K562 (cell line): ENCODE measurements at regions not wholly inside any gene's neighbourhood (a gene's known extent, or its start where the extent isn't known, plus 50 kb on each side); places are given as distances from the start of the nearest gene placed in this dataset.

ENCODE experiments used
- ATAC-seq: fragments of 200-7000 bp; cut with Tn5 transposase; 3 replicates; pipeline ENCODE4 v1.9.1; 2020; ENCODE audit warnings: moderate library complexity
- BruUV-seq: library from RNA; stranded (reverse); fragments of 400-500 nt; replicated peaks from 2 replicates; lab custom pipeline; 2021; lab: Mats Ljungman, UMichigan
- CTCF ChIA-PET: fragments of 300-600 bp; formaldehyde crosslinking; extraction: SDS; loops from one replicate; lab custom pipeline; 2021; ENCODE audit warnings: low intra/inter-chr PET ratio; lab: Yijun Ruan, JAX
- POLR2A ChIA-PET: fragments of 300-600, 350-650 bp; sonication (Branson Sonifier 250); formaldehyde crosslinking; extraction: SDS; loops from one replicate; lab custom pipeline; 2021; ENCODE audit warnings: antibody characterized with exemption, inconsistent platforms; lab: Yijun Ruan, JAX
- DNase-seq, 4 experiments: peaks; one replicate each; pipeline versions ENCODE4 v3.0.0 to v3.0.0-alpha.2; 2011 to 2018; ENCODE audit warnings: low spot score in 3 of 4, mixed read lengths in 3 of 4; ENCODE audit errors: extremely low read depth in 1 of 4
- FAIRE-seq: peaks from 2 replicates; lab custom pipeline; 2011; peaks lifted over from hg19 to GRCh38; lab: Jason Lieb, UNC
- H2AFZ ChIP-seq: 2 replicates; pipeline ENCODE4 v1.6.0; 2011; ENCODE audit warnings: low read depth, low read length, control low read depth, inconsistent platforms
- H3K27ac ChIP-seq: fragments of 200-600 bp; 3 replicates; pipeline ENCODE4 v1.8.0; 2011; ENCODE audit warnings: low read depth, mild to moderate bottlenecking, control low read depth, inconsistent platforms, low read length, moderate library complexity, mixed read lengths; ENCODE audit errors: extremely low read depth
- H3K27me3 ChIP-seq, 2 experiments: fragments of 300-600 bp in 1 of 2; 2 replicates in 1 of 2; 3 replicates in 1 of 2; pipeline versions ENCODE4 v1.6.0 to v1.8.0; 2011; ENCODE audit warnings: inconsistent platforms in 2 of 2, low read length in 2 of 2, mild to moderate bottlenecking in 1 of 2, mixed read lengths in 1 of 2, moderate library complexity in 1 of 2; ENCODE audit not compliant: control insufficient read depth in 2 of 2, insufficient read depth in 2 of 2
- H3K36me3 ChIP-seq: fragments of 300-600 bp; 3 replicates; pipeline ENCODE4 v1.8.0; 2011; ENCODE audit warnings: mild to moderate bottlenecking, low read length, inconsistent platforms; ENCODE audit not compliant: control insufficient read depth, insufficient read depth
- H3K4me1 ChIP-seq, 2 experiments: fragments of 200-600 bp in 1 of 2; replicated peaks in 1 of 2; 2 replicates in 1 of 2; 3 replicates in 1 of 2; pipeline versions ENCODE4 v1.5.1 to v1.8.0; 2011; ENCODE audit warnings: inconsistent platforms in 2 of 2, low read length in 2 of 2, mild to moderate bottlenecking in 1 of 2, mixed read lengths in 1 of 2, moderate library complexity in 1 of 2; ENCODE audit not compliant: control insufficient read depth in 2 of 2, insufficient read depth in 2 of 2
- H3K4me2 ChIP-seq: 2 replicates; pipeline ENCODE4 v1.6.1; 2011; ENCODE audit warnings: low read length, control low read depth, inconsistent platforms, mixed read lengths; ENCODE audit not compliant: insufficient read depth
- H3K4me3 ChIP-seq: fragments of 200-600 bp; sonication (generic), shearing (Covaris generic); 2 replicates; pipeline ENCODE4 v1.5.1; 2016; ENCODE audit warnings: control low read depth, inconsistent platforms
- H3K79me2 ChIP-seq: fragments of 200-600 bp; 3 replicates; pipeline ENCODE4 v1.8.0; 2011; ENCODE audit warnings: low read length, inconsistent platforms; ENCODE audit not compliant: control insufficient read depth, insufficient read depth
- H3K9ac ChIP-seq, 2 experiments: 2 replicates each; pipeline versions ENCODE4 v1.6.0 to v1.6.1; 2011; ENCODE audit warnings: low read depth in 2 of 2, low read length in 2 of 2, control low read depth in 1 of 2, inconsistent platforms in 1 of 2, mild to moderate bottlenecking in 1 of 2, mixed read lengths in 1 of 2; ENCODE audit not compliant: insufficient read depth in 1 of 2
- H3K9me1 ChIP-seq: one replicate; pipeline ENCODE4 v1.6.0; 2011; ENCODE audit warnings: inconsistent platforms, mild to moderate bottlenecking, low read length, moderate library complexity; ENCODE audit not compliant: control insufficient read depth, insufficient read depth
- H3K9me3 ChIP-seq: replicated peaks from 2 replicates; pipeline ENCODE4 v1.5.1; 2011; ENCODE audit warnings: low read depth, low read length, inconsistent platforms; ENCODE audit not compliant: control insufficient read depth, insufficient read depth
- H4K20me1 ChIP-seq: replicated peaks from 2 replicates; pipeline ENCODE4 v1.6.1; 2011; ENCODE audit warnings: low read length, inconsistent platforms, mixed read lengths; ENCODE audit not compliant: control insufficient read depth, insufficient read depth
- ETS2 ChIP-seq: IDR thresholded peaks from 2 replicates; pipeline ENCODE4 v1.6.1; 2016; ENCODE audit warnings: borderline replicate concordance, missing genetic modification characterization, mild to moderate bottlenecking, moderate library complexity, missing compliant biosample characterization; ENCODE audit not compliant: poor library complexity, severe bottlenecking
- FOXP1 ChIP-seq: sonication (generic); formaldehyde crosslinking; IDR thresholded peaks from 2 replicates; pipeline ENCODE4 v1.8.0; 2022; ENCODE audit warnings: mild to moderate bottlenecking, missing genetic modification reagents
- HOXB6 ChIP-seq: fragments of 250-450 bp; sonication (Bioruptor Pico); IDR thresholded peaks from 2 replicates; pipeline ENCODE4 v1.5.1; 2022; ENCODE audit warnings: mild to moderate bottlenecking, borderline replicate concordance
- PTBP1 ChIP-seq: fragments of 200-400 bp; formaldehyde crosslinking; IDR thresholded peaks from 2 replicates; pipeline ENCODE4 v1.6.1; 2017; ENCODE audit warnings: low read depth, low read length
- RHOXF2B ChIP-seq: fragments of 250-450 bp; sonication (Bioruptor Pico); conservative IDR thresholded peaks from 2 replicates; pipeline ENCODE4 v1.5.1; 2021
- ZC3H4 ChIP-seq: sonication (generic); formaldehyde crosslinking; IDR thresholded peaks from 2 replicates; pipeline ENCODE4 v1.9.0; 2021; ENCODE audit warnings: missing genetic modification reagents, borderline replicate concordance
- ZSCAN29 ChIP-seq: fragments of 450-650 bp; IDR thresholded peaks from 2 replicates; pipeline ENCODE4 v1.6.1; 2017
- WGBS: fragments of 100-300 bp; shearing (Covaris generic); methylation state at CpG from one replicate; pipeline ENCODE4 v1.1.6; 2016; ENCODE audit warnings: low coverage, mixed read lengths; ENCODE audit not compliant: insufficient coverage; ENCODE audit errors: missing lambda C conversion rate; 5-methylcytosine and 5-hydroxymethylcytosine counted together
- in situ Hi-C: fragments of 300-500 bp; cut with MboI; formaldehyde crosslinking; loops from 4 replicates; pipeline ENCODE4 v1.15.0; 2018; ENCODE audit warnings: inconsistent platforms, mixed read lengths
- intact Hi-C: fragments of 100-400 bp; cut with micrococcal nuclease; formaldehyde crosslinking; loops from 2 replicates; pipeline ENCODE4 v1.14.2; 2022
- TF ChIP-seq, protein P1 (sequence below): fragments of 250-450 bp; sonication (Bioruptor Pico); IDR thresholded peaks from 2 replicates; pipeline ENCODE4 v1.9.0; 2021; ENCODE audit warnings: mild to moderate bottlenecking, inconsistent platforms

DNA sequence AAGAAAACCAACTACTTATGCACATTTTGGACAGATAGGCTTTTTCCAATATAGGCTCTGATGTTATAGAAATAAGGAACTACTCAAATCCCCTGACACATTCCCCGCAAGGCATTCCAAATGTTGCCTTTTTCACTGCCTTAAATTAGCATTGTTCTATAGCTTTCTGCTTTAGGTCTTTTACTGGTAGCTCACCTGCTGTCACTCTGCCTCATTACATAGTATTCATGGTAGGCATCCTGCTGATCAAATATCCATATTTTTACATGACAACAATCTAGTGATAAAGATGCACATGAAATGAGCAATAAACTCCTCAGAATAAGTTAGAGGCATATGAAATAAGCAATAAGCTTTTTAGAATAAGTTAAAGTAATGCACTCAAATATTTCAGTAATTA, 542.7 kb downstream of the FAM133A start:
- no peaks in the 10 kb centered on the region for H3K4me1 ChIP-seq
- TF ChIP-seq PTBP1: no peak
- TF ChIP-seq ZC3H4 (CRISPR knock-in tag): no peak
- TF ChIP-seq, protein P1, sequence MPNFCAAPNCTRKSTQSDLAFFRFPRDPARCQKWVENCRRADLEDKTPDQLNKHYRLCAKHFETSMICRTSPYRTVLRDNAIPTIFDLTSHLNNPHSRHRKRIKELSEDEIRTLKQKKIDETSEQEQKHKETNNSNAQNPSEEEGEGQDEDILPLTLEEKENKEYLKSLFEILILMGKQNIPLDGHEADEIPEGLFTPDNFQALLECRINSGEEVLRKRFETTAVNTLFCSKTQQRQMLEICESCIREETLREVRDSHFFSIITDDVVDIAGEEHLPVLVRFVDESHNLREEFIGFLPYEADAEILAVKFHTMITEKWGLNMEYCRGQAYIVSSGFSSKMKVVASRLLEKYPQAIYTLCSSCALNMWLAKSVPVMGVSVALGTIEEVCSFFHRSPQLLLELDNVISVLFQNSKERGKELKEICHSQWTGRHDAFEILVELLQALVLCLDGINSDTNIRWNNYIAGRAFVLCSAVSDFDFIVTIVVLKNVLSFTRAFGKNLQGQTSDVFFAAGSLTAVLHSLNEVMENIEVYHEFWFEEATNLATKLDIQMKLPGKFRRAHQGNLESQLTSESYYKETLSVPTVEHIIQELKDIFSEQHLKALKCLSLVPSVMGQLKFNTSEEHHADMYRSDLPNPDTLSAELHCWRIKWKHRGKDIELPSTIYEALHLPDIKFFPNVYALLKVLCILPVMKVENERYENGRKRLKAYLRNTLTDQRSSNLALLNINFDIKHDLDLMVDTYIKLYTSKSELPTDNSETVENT (CRISPR knock-in tag): no peak
- no peak for TF ChIP-seq FOXP1 (CRISPR knock-in tag)
- TF ChIP-seq ETS2 (tag): no peak
- TF ChIP-seq HOXB6 (CRISPR knock-in tag): no peak
- no peak for TF ChIP-seq RHOXF2B
- no peak for TF ChIP-seq ZSCAN29
- no peaks in the 10 kb centered on the region for H3K9me1 ChIP-seq
- 0% methylated on average over 1 of the region's 1 CpG for WGBS
- H4K20me1 ChIP-seq: no peaks in the 10 kb centered on the region
- H3K27me3 ChIP-seq: no peaks in the 10 kb centered on the region
- in situ Hi-C loops (no loop called here), intact Hi-C loops (no loop called here)
- FAIRE-seq (no peak), DNase-seq (no peak), ATAC-seq (no peak)
- no peak overlapping the region for H3K9ac ChIP-seq
- H3K9me3 ChIP-seq: no peaks in the 10 kb centered on the region
- no peaks in the 10 kb centered on the region for H3K79me2 ChIP-seq
- H2AFZ ChIP-seq: no peak overlapping the region
- no peak overlapping the region for H3K27ac ChIP-seq
- ChIA-PET CTCF (no interaction called here), POLR2A (no interaction called here)
- H3K36me3 ChIP-seq: no peaks in the 10 kb centered on the region
- BruUV-seq: no TSS peak
- H3K4me3 ChIP-seq: no peak overlapping the region
- no peak overlapping the region for H3K4me2 ChIP-seq
